ENCODE measurements at regions not wholly inside any gene's neighbourhood (a gene's known extent, or its start where the extent isn't known, plus 50 kb on each side); places are given as distances from the start of the nearest gene placed in this dataset.

DNA sequence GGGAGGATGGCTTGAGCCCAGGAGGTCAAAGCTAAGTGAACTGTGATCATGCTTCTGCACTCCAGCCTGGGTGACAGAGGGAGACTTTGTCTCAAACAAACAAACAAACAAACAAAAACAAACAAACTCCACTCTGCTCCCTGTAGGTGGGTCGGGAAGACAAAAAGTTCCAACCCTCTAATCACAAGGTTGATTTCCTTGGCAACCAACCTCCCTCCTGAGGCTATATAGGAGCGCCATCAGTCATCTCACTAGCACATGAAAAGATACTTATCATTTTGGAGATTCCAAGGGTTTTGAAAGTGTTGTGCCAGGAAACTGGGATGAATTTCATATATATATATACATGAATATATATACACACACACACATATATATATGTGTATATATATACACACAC lies 160.5 kb downstream of the TUSC1 start:
- no peaks in the 10 kb centered on the region for H3K9me3 ChIP-seq
- H3K27ac ChIP-seq = no peak overlapping the region
- DNase-seq = no peak
- H3K4me3 ChIP-seq = no peak overlapping the region
- H3K27me3 ChIP-seq = no peaks in the 10 kb centered on the region
- no peaks in the 10 kb centered on the region for H3K4me1 ChIP-seq
- no peak for TF ChIP-seq CTCF (IDR thresholded peaks at IDR 0.05)
- intact Hi-C loops (cut with DNase I) = no loop called here
- no peaks in the 10 kb centered on the region for H3K36me3 ChIP-seq
- H3K9ac ChIP-seq (ENCODE audit: low read depth in 2 of 2, low read length in 2 of 2) = no peak overlapping the region

DNA sequence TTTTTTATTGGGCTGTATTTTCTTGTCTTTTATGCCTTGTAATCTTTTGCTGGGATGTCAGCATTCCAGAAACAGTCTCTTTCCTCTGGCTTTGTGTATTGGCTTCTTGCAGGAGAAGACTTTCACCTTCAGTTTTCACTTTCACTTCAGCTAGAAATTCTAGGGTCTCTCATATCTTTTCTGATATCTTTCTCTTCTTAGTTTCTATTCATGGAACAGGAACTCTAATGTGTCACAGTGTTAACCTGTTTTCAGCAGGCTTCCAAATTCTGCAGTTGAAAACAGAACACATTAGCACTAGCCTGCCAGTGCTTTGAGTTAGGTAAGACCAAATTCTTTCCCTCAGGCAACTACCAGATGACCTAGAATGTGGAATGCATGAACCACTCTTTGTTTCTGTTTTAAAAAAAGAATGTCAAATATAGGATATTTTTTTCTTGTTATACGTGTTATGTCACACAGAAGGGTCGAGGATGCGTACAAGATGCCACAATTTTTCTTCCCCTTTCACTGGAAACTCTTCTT lies 164.7 kb downstream of the TUSC1 start:
- no peak overlapping the region for H3K9ac ChIP-seq (ENCODE audit: low read depth in 2 of 2, low read length in 2 of 2)
- H3K27me3 ChIP-seq = no peaks in the 10 kb centered on the region
- H3K4me3 ChIP-seq = no peak overlapping the region
- no peak for DNase-seq
- no peak overlapping the region for H3K27ac ChIP-seq
- H3K9me3 ChIP-seq = no peaks in the 10 kb centered on the region
- intact Hi-C loops (cut with DNase I) = no loop called here
- H3K4me1 ChIP-seq = no peaks in the 10 kb centered on the region
- no peak for TF ChIP-seq CTCF (IDR thresholded peaks at IDR 0.05)
- H3K36me3 ChIP-seq = no peaks in the 10 kb centered on the region

- Histone ChIP-seq H3K4me3 (no peak overlapping the region), H3K36me3 (no peaks in the 10 kb centered on the region), H3K27ac (no peak overlapping the region), H3K9me3 (no peaks in the 10 kb centered on the region), H3K27me3 (no peaks in the 10 kb centered on the region), H3K9ac (ENCODE audit: low read depth in 2 of 2, low read length in 2 of 2) (no peak overlapping the region), H3K4me1 (no peaks in the 10 kb centered on the region)
- TF ChIP-seq CTCF (IDR thresholded peaks at IDR 0.05) = no peak
- intact Hi-C loops (cut with DNase I) = no loop called here
- DNase-seq = no peak
Measured at GRCh38 chr9:25505644-25506043, 172.6 kb downstream of the TUSC1 start.

- no peak for DNase-seq
- intact Hi-C loops (cut with DNase I) = no loop called here
- no peaks in the 10 kb centered on the region for H3K27me3 ChIP-seq
- no peak overlapping the region for H3K4me3 ChIP-seq
- TF ChIP-seq CTCF (IDR thresholded peaks at IDR 0.05) = no peak
- no peaks in the 10 kb centered on the region for H3K36me3 ChIP-seq
- no peak overlapping the region for H3K9ac ChIP-seq (ENCODE audit: low read depth in 2 of 2, low read length in 2 of 2)
- H3K4me1 ChIP-seq = no peaks in the 10 kb centered on the region
- H3K9me3 ChIP-seq = no peaks in the 10 kb centered on the region
- H3K27ac ChIP-seq = no peak overlapping the region
Measured at GRCh38 chr9:25481372-25481771, 196.9 kb downstream of the TUSC1 start.

- Histone ChIP-seq H3K4me1 (no peaks in the 10 kb centered on the region), H3K27ac (no peak overlapping the region), H3K9me3 (no peaks in the 10 kb centered on the region), H3K9ac (ENCODE audit: low read depth in 2 of 2, low read length in 2 of 2) (no peak overlapping the region), H3K36me3 (no peaks in the 10 kb centered on the region), H3K4me3 (no peak overlapping the region), H3K27me3 (no peaks in the 10 kb centered on the region)
- intact Hi-C loops (cut with DNase I) = no loop called here
- no peak for DNase-seq
- no peak for TF ChIP-seq CTCF (IDR thresholded peaks at IDR 0.05)
Measured at GRCh38 chr9:25480696-25481095, 197.5 kb downstream of the TUSC1 start.

- no peak for TF ChIP-seq CTCF (IDR thresholded peaks at IDR 0.05)
- Histone ChIP-seq H3K9ac (ENCODE audit: low read depth in 2 of 2, low read length in 2 of 2) (no peak overlapping the region), H3K4me3 (no peak overlapping the region), H3K36me3 (no peaks in the 10 kb centered on the region), H3K4me1 (no peaks in the 10 kb centered on the region), H3K9me3 (no peaks in the 10 kb centered on the region), H3K27ac (no peak overlapping the region), H3K27me3 (no peaks in the 10 kb centered on the region)
- intact Hi-C loops (cut with DNase I) = no loop called here
- no peak for DNase-seq
Measured at GRCh38 chr9:25472681-25473080, 205.6 kb downstream of the TUSC1 start.

Measured in colonic mucosa (tissue), 4 donors.